GM12891 (cell line): ENCODE measurements at regions not wholly inside any gene's neighbourhood (a gene's known extent, or its start where the extent isn't known, plus 50 kb on each side); places are given as distances from the start of the nearest gene placed in this dataset.
"Not testable (repeated sequence)": the region's sequence is repeated elsewhere in the genome, so short reads cannot be mapped to it uniquely, and the experiment has no call there.

Experiments
- DNase-seq: peaks from one replicate; pipeline ENCODE4 v3.0.0; 2011; ENCODE audit warnings: low spot score; ENCODE audit not compliant: insufficient read length
- FAIRE-seq: peaks from 2 replicates; lab custom pipeline; 2011; peaks lifted over from hg19 to GRCh38; lab: Jason Lieb, UNC
- PAX5 ChIP-seq: IDR thresholded peaks from 2 replicates; pipeline ENCODE4 v1.6.1; 2011; ENCODE audit warnings: low read length, moderate library complexity, mild to moderate bottlenecking; ENCODE audit not compliant: insufficient read depth, severe bottlenecking
- POLR2A ChIP-seq: IDR thresholded peaks from 2 replicates; pipeline ENCODE4 v1.6.1; 2011; ENCODE audit warnings: low read depth, low read length, control low read depth
- POLR2AphosphoS5 ChIP-seq: IDR thresholded peaks from 2 replicates; pipeline ENCODE4 v1.6.1; 2011; ENCODE audit warnings: low read depth, low read length, control low read depth
- POU2F2 ChIP-seq: IDR thresholded peaks from 2 replicates; pipeline ENCODE4 v1.6.1; 2011; ENCODE audit warnings: low read depth, mild to moderate bottlenecking, control low read depth, low read length, moderate library complexity
- SPI1 ChIP-seq: IDR thresholded peaks from 2 replicates; pipeline ENCODE4 v1.6.1; 2011; ENCODE audit warnings: low read depth, low read length, control low read depth
- TAF1 ChIP-seq: IDR thresholded peaks from 2 replicates; pipeline ENCODE4 v1.6.1; 2011; ENCODE audit warnings: low read depth, low read length, control low read depth

GRCh38 chr3:104947943-104948342 lies 418.8 kb upstream of the ALCAM start:
- FAIRE-seq (no peak), DNase-seq (no peak)
- TF ChIP-seq POLR2AphosphoS5 (no peak), TAF1 (no peak), POLR2A (no peak), POU2F2 (no peak), PAX5 (no peak), SPI1 (no peak)

- not testable (repeated sequence) for FAIRE-seq, DNase-seq
Measured at GRCh38 chr3:104949810-104950209, 416.9 kb upstream of the ALCAM start.

GRCh38 chr3:104951426-104951825 lies 415.3 kb upstream of the ALCAM start:
- DNase-seq (no peak), FAIRE-seq (no peak)

GRCh38 chr3:104952146-104952972 lies 414.4 kb upstream of the ALCAM start:
- TF ChIP-seq POLR2AphosphoS5 (no peak), SPI1 (no peak), TAF1 (no peak), POLR2A (no peak), PAX5 (no peak)
- FAIRE-seq: no peak
- DNase-seq: no peak

More at GRCh38 chr3:104951426-104951825, 415.3 kb upstream of the ALCAM start:
- TF ChIP-seq TAF1: no peak
- no peak for TF ChIP-seq POU2F2
- TF ChIP-seq POLR2A: no peak
- TF ChIP-seq PAX5: no peak
- TF ChIP-seq SPI1: no peak
- TF ChIP-seq POLR2AphosphoS5: no peak

- TF ChIP-seq POU2F2: no peak
- TF ChIP-seq POLR2AphosphoS5: no peak
- TF ChIP-seq TAF1: no peak
- TF ChIP-seq SPI1: no peak
- TF ChIP-seq POLR2A: no peak
- no peak for TF ChIP-seq PAX5
- no peak for DNase-seq
- no peak for FAIRE-seq
Measured at GRCh38 chr3:104956620-104957345, 409.9 kb upstream of the ALCAM start.

- no peak for TF ChIP-seq SPI1
- TF ChIP-seq POLR2A: no peak
- TF ChIP-seq TAF1: no peak
- no peak for TF ChIP-seq PAX5
- no peak for TF ChIP-seq POU2F2
- no peak for TF ChIP-seq POLR2AphosphoS5
- DNase-seq: no peak
- FAIRE-seq: no peak
Measured at GRCh38 chr3:104960579-104960978, 406.1 kb upstream of the ALCAM start.

GRCh38 chr3:104961851-104962250 lies 404.9 kb upstream of the ALCAM start:
- no peak for TF ChIP-seq POLR2A
- TF ChIP-seq TAF1: no peak
- no peak for TF ChIP-seq PAX5
- no peak for TF ChIP-seq SPI1
- no peak for TF ChIP-seq POLR2AphosphoS5
- no peak for TF ChIP-seq POU2F2
- FAIRE-seq (no peak), DNase-seq (no peak)

GRCh38 chr3:104974316-104974715 lies 392.4 kb upstream of the ALCAM start:
- no peak for FAIRE-seq

GRCh38 chr3:104977719-104978118 lies 389.0 kb upstream of the ALCAM start:
- TF ChIP-seq POLR2AphosphoS5: no peak
- no peak for TF ChIP-seq TAF1
- no peak for TF ChIP-seq POLR2A
- TF ChIP-seq PAX5: no peak
- FAIRE-seq (no peak), DNase-seq (no peak)

More at GRCh38 chr3:104974316-104974715, 392.4 kb upstream of the ALCAM start:
- DNase-seq: no peak
- TF ChIP-seq POU2F2 (no peak), SPI1 (no peak), TAF1 (no peak), POLR2A (no peak), POLR2AphosphoS5 (no peak)

GRCh38 chr3:104982130-104982529 lies 384.6 kb upstream of the ALCAM start:
- DNase-seq: no peak
- FAIRE-seq: no peak
- no peak for TF ChIP-seq POLR2A
- TF ChIP-seq TAF1: no peak
- TF ChIP-seq PAX5: no peak
- no peak for TF ChIP-seq POLR2AphosphoS5
- no peak for TF ChIP-seq SPI1
- no peak for TF ChIP-seq POU2F2
